ENCODE measurements at regions not wholly inside any gene's neighbourhood (a gene's known extent, or its start where the extent isn't known, plus 50 kb on each side); places are given as distances from the start of the nearest gene placed in this dataset.

DNA sequence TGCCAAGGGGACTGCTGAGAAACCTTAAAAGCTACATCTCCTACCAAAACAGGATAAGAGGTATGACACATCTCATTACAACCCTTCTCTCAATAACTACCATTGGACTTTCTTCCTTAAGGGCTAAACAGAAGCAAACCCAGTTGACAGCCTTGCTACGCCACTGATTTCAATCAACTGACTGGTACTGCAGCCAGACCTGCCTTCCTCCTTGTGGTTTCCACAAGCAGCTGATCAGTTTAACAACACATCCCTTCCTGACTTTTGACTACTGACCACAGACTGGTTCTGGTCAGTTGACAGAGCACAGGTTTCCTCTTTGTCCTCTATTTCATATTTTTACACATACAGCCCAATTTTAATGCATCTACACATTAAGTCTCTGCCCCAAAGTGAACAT lies 108.8 kb downstream of the ADAMTS1 start:
- Histone ChIP-seq H3K27me3 (no peaks in the 10 kb centered on the region), H3K4me1 (no peaks in the 10 kb centered on the region), H3K9me3 (no peaks in the 10 kb centered on the region), H3K36me3 (no peaks in the 10 kb centered on the region), H3K4me3 (no peak overlapping the region), H3K27ac (no peak overlapping the region)
- no peak for DNase-seq
- TF ChIP-seq, protein P1, sequence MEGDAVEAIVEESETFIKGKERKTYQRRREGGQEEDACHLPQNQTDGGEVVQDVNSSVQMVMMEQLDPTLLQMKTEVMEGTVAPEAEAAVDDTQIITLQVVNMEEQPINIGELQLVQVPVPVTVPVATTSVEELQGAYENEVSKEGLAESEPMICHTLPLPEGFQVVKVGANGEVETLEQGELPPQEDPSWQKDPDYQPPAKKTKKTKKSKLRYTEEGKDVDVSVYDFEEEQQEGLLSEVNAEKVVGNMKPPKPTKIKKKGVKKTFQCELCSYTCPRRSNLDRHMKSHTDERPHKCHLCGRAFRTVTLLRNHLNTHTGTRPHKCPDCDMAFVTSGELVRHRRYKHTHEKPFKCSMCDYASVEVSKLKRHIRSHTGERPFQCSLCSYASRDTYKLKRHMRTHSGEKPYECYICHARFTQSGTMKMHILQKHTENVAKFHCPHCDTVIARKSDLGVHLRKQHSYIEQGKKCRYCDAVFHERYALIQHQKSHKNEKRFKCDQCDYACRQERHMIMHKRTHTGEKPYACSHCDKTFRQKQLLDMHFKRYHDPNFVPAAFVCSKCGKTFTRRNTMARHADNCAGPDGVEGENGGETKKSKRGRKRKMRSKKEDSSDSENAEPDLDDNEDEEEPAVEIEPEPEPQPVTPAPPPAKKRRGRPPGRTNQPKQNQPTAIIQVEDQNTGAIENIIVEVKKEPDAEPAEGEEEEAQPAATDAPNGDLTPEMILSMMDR (IDR thresholded peaks at IDR 0.05): no peak

DNA sequence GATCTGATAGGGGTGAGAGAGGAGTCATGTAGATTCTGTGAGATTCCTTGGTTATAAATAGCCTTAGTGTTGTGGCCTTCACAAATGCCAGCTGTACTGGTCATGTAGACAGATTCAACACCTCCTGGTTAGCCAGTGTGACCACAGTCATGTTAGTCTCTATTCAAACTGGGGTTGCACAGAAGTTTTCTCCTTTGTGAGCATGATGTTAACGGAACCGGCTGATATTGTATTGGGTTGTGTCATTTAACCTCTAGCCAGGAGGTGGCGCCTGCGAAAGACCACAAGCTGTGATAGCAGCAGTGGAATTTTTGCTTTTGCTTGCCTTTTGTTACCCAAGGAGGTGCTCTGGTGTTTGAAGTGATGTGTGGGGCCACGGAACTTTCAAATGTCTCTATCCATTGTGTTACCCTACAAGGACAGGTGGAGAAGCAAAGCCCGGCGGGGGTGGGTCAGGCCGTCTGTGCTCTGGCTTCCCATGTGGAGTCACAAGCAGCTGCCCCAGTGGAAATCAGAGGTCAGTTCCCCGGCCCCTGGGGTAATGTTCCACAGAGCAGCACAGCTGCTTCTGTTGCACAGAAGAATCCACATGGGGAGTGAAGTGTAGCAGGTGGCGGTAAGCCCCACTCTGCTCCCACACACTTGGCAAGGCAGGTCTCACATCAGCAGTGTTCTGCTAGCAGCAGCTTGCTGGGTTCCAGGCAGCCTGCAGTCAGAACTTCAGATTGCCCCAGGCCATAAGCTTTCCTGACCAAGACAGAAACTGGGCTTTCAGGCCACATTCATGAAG lies 112.6 kb downstream of the ADAMTS1 start:
- no peaks in the 10 kb centered on the region for H3K4me1 ChIP-seq
- peak in 1 of 3 donors; percentile 49 for DNase-seq
- H3K27ac ChIP-seq: no peak overlapping the region
- TF ChIP-seq, protein P1 (IDR thresholded peaks at IDR 0.05): peak in 4 of 6 experiments; percentile 34 to 48 (median 42)
- no peak for TF ChIP-seq POLR2A (IDR thresholded peaks at IDR 0.05)
- H3K36me3 ChIP-seq: no peaks in the 10 kb centered on the region
- H3K9me3 ChIP-seq: no peaks in the 10 kb centered on the region
- H3K4me3 ChIP-seq: no peak overlapping the region
- no peaks in the 10 kb centered on the region for H3K27me3 ChIP-seq

DNA sequence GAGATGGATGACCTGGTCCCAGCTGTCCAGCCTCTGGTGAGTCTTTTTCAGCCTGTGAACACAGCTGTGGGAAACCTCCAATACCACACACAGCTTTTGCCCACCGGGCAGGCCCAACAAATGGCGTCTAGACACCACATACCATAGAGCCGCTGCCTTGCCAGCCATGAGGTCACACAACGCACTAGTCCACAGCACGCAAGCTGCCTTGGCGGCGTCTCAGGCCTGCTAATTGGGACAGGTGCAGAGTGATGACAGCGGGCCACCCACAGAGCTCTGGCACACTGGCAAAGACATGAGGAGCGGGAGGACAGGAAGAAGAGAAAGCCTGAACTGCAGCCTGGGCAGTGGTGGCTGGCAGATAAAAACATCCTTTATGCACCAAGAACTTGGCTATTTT lies 125.5 kb downstream of the ADAMTS1 start:
- Histone ChIP-seq H3K9me3 (no peaks in the 10 kb centered on the region), H3K4me1 (no peaks in the 10 kb centered on the region), H3K27me3 (no peaks in the 10 kb centered on the region), H3K4me3 (no peak overlapping the region), H3K36me3 (no peaks in the 10 kb centered on the region), H3K27ac (no peak overlapping the region)
- DNase-seq: no peak
- TF ChIP-seq, protein P1 (IDR thresholded peaks at IDR 0.05): no peak
- no peak for TF ChIP-seq POLR2A (IDR thresholded peaks at IDR 0.05)

DNA sequence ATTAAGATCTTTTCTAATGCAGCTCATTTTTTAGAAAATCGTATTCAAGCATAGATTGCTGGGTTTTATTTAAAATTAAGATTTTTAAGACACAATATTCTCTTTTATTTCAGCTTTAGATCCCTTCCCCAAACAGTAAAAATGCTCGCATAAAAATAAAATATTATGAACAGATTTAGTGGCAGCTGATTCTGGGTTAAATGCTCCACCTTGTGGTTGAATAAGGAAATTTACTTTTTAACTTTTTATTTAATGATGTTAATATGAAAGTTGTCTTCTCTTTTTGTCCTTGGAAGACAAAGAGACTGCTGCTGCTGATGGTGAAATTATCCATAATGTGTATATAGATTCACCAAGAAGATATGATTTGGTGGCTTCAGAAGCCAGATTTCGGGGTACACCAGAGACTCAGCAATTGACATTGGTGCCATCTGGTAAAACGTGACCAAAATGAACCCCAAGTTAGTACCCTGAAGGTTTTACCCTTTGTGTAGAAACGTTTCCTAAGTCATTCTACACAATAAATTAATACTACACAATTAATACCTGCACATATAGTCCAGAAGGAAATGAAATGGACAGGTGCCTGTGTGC lies 128.0 kb downstream of the ADAMTS1 start:
- no peak for TF ChIP-seq POLR2A (IDR thresholded peaks at IDR 0.05)
- TF ChIP-seq, protein P1 (IDR thresholded peaks at IDR 0.05): peak in 4 of 6 experiments; percentile 44 to 59 (median 50)
- no peak for DNase-seq
- no peaks in the 10 kb centered on the region for H3K27me3 ChIP-seq
- H3K4me3 ChIP-seq: no peak overlapping the region
- no peaks in the 10 kb centered on the region for H3K9me3 ChIP-seq
- no peaks in the 10 kb centered on the region for H3K4me1 ChIP-seq
- no peaks in the 10 kb centered on the region for H3K36me3 ChIP-seq
- no peak overlapping the region for H3K27ac ChIP-seq

DNA sequence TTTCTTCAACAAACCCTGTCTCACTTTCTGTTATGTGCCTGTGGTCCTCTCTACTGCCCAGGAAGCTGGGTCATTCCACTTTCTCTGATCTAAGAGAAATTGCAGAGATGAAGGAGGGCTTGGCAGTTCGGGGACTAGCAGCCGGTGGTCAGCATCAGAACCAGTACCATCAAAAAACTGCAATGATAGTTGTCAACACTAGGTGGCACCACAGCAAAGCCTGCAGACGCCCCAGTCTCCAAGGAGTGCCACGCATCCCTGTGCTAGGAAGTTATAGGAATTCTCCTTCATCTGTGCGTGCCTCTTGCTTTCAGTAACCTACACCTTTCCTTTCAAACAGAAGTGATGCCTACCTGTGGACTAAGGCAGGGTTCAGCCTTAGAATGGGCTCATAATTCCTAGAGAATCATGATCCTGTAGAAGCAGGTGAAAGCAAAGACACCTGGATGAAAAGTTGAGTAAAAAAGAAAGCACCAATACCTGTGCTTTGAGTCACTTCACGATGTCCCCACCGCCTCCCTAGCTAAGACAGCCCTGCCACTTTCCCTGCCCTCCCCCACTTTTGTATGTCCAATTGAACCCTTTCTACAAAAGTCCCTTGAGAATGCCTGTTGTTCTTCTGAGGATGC lies 129.2 kb downstream of the ADAMTS1 start:
- Histone ChIP-seq H3K9me3 (no peaks in the 10 kb centered on the region), H3K36me3 (no peaks in the 10 kb centered on the region), H3K4me1 (no peaks in the 10 kb centered on the region), H3K27me3 (no peaks in the 10 kb centered on the region), H3K27ac (no peak overlapping the region), H3K4me3 (no peak overlapping the region)
- TF ChIP-seq, protein P1 (IDR thresholded peaks at IDR 0.05): peak in 5 of 6 experiments; percentile 9 to 58 (median 45)
- no peak for TF ChIP-seq POLR2A (IDR thresholded peaks at IDR 0.05)
- DNase-seq: no peak
